ENCODE measurements at regions not wholly inside any gene's neighbourhood (a gene's known extent, or its start where the extent isn't known, plus 50 kb on each side); places are given as distances from the start of the nearest gene placed in this dataset.

DNA sequence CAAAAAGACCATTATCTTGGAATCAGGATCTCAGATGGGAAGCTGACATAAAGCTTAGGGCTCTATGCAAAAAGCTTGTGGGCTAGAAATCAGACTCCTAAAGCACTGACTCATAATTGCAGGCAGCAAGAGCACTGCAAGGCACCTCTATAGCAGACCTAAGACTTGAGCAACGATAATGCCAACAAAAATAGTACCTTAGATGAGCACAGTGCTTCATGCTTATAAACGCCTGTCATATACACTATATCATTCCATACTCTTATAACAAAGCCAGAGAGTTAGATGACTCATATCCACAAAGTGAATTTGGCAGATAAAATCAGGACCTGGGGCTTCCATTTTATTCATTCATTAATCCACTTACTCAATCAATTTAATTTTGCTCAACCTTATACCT is 560.8 kb downstream of the MCTP2 start:
- TF ChIP-seq ZNF441 (CRISPR knock-in tag; IDR thresholded peaks at IDR 0.05; ENCODE audit: borderline replicate concordance) (no peak), CBX5 (CRISPR knock-in tag; IDR thresholded peaks at IDR 0.05; ENCODE audit: borderline replicate concordance) (no peak), ZNF460 (CRISPR knock-in tag; IDR thresholded peaks at IDR 0.05; ENCODE audit: borderline replicate concordance) (no peak), ZNF101 (CRISPR knock-in tag; IDR thresholded peaks at IDR 0.05; ENCODE audit: borderline replicate concordance, low read depth) (no peak), ZNF558 (CRISPR knock-in tag; IDR thresholded peaks at IDR 0.05; ENCODE audit: borderline replicate concordance) (no peak), MAF1 (CRISPR knock-in tag; IDR thresholded peaks at IDR 0.05; ENCODE audit: borderline replicate concordance) (no peak), RAD21 (CRISPR knock-in tag; IDR thresholded peaks at IDR 0.05) (no peak), ZNF564 (CRISPR knock-in tag; IDR thresholded peaks at IDR 0.05) (no peak)
- TF ChIP-seq, protein P1, sequence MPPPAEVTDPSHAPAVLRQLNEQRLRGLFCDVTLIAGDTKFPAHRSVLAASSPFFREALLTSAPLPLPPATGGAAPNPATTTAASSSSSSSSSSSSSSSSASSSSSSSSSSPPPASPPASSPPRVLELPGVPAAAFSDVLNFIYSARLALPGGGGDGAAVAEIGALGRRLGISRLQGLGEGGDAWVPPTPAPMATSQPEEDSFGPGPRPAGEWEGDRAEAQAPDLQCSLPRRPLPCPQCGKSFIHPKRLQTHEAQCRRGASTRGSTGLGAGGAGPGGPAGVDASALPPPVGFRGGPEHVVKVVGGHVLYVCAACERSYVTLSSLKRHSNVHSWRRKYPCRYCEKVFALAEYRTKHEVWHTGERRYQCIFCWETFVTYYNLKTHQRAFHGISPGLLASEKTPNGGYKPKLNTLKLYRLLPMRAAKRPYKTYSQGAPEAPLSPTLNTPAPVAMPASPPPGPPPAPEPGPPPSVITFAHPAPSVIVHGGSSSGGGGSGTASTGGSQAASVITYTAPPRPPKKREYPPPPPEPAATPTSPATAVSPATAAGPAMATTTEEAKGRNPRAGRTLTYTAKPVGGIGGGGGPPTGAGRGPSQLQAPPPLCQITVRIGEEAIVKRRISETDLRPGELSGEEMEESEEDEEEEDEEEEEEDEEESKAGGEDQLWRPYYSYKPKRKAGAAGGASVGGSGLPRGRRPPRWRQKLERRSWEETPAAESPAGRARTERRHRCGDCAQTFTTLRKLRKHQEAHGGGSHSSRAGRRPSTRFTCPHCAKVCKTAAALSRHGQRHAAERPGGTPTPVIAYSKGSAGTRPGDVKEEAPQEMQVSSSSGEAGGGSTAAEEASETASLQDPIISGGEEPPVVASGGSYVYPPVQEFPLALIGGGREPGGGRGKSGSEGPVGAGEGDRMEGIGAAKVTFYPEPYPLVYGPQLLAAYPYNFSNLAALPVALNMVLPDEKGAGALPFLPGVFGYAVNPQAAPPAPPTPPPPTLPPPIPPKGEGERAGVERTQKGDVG (CRISPR knock-in tag; IDR thresholded peaks at IDR 0.05; ENCODE audit: borderline replicate concordance): no peak
- TF ChIP-seq, protein P2, sequence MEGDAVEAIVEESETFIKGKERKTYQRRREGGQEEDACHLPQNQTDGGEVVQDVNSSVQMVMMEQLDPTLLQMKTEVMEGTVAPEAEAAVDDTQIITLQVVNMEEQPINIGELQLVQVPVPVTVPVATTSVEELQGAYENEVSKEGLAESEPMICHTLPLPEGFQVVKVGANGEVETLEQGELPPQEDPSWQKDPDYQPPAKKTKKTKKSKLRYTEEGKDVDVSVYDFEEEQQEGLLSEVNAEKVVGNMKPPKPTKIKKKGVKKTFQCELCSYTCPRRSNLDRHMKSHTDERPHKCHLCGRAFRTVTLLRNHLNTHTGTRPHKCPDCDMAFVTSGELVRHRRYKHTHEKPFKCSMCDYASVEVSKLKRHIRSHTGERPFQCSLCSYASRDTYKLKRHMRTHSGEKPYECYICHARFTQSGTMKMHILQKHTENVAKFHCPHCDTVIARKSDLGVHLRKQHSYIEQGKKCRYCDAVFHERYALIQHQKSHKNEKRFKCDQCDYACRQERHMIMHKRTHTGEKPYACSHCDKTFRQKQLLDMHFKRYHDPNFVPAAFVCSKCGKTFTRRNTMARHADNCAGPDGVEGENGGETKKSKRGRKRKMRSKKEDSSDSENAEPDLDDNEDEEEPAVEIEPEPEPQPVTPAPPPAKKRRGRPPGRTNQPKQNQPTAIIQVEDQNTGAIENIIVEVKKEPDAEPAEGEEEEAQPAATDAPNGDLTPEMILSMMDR (CRISPR knock-in tag; IDR thresholded peaks at IDR 0.05): no peak
- TF ChIP-seq, protein P3, sequence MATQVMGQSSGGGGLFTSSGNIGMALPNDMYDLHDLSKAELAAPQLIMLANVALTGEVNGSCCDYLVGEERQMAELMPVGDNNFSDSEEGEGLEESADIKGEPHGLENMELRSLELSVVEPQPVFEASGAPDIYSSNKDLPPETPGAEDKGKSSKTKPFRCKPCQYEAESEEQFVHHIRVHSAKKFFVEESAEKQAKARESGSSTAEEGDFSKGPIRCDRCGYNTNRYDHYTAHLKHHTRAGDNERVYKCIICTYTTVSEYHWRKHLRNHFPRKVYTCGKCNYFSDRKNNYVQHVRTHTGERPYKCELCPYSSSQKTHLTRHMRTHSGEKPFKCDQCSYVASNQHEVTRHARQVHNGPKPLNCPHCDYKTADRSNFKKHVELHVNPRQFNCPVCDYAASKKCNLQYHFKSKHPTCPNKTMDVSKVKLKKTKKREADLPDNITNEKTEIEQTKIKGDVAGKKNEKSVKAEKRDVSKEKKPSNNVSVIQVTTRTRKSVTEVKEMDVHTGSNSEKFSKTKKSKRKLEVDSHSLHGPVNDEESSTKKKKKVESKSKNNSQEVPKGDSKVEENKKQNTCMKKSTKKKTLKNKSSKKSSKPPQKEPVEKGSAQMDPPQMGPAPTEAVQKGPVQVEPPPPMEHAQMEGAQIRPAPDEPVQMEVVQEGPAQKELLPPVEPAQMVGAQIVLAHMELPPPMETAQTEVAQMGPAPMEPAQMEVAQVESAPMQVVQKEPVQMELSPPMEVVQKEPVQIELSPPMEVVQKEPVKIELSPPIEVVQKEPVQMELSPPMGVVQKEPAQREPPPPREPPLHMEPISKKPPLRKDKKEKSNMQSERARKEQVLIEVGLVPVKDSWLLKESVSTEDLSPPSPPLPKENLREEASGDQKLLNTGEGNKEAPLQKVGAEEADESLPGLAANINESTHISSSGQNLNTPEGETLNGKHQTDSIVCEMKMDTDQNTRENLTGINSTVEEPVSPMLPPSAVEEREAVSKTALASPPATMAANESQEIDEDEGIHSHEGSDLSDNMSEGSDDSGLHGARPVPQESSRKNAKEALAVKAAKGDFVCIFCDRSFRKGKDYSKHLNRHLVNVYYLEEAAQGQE (IDR thresholded peaks at IDR 0.05; ENCODE audit: borderline replicate concordance in 1 of 2, low read depth in 1 of 2, low read length in 2 of 2): no peak
- TF ChIP-seq, protein P4, sequence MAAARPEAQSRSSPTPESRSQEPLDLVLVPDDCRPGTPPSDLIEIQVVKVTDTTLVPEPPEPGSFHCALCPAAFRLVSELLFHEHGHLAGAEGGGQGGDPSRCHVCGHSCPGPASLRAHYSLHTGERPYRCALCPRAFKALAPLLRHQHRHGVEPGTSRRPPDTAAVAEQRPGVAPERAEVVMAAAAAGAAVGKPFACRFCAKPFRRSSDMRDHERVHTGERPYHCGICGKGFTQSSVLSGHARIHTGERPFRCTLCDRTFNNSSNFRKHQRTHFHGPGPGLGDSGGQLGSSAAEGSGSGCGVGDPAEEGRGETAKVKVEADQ (CRISPR knock-in tag; IDR thresholded peaks at IDR 0.05; ENCODE audit: borderline replicate concordance): no peak
- TF ChIP-seq, protein P5, sequence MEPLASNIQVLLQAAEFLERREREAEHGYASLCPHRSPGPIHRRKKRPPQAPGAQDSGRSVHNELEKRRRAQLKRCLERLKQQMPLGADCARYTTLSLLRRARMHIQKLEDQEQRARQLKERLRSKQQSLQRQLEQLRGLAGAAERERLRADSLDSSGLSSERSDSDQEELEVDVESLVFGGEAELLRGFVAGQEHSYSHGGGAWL (CRISPR knock-in tag; IDR thresholded peaks at IDR 0.05): no peak
- TF ChIP-seq, protein P6, sequence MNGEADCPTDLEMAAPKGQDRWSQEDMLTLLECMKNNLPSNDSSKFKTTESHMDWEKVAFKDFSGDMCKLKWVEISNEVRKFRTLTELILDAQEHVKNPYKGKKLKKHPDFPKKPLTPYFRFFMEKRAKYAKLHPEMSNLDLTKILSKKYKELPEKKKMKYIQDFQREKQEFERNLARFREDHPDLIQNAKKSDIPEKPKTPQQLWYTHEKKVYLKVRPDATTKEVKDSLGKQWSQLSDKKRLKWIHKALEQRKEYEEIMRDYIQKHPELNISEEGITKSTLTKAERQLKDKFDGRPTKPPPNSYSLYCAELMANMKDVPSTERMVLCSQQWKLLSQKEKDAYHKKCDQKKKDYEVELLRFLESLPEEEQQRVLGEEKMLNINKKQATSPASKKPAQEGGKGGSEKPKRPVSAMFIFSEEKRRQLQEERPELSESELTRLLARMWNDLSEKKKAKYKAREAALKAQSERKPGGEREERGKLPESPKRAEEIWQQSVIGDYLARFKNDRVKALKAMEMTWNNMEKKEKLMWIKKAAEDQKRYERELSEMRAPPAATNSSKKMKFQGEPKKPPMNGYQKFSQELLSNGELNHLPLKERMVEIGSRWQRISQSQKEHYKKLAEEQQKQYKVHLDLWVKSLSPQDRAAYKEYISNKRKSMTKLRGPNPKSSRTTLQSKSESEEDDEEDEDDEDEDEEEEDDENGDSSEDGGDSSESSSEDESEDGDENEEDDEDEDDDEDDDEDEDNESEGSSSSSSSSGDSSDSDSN (CRISPR knock-in tag; IDR thresholded peaks at IDR 0.05): no peak
